NCI-H1417 (cell line): ENCODE measurements at regions not wholly inside any gene's neighbourhood (a gene's known extent, or its start where the extent isn't known, plus 50 kb on each side); places are given as distances from the start of the nearest gene placed in this dataset.

Experiments
- DNase-seq, 3 experiments: peaks; one replicate each; lab custom pipeline; 2025; lab: John Stamatoyannopoulos, UW

DNA sequence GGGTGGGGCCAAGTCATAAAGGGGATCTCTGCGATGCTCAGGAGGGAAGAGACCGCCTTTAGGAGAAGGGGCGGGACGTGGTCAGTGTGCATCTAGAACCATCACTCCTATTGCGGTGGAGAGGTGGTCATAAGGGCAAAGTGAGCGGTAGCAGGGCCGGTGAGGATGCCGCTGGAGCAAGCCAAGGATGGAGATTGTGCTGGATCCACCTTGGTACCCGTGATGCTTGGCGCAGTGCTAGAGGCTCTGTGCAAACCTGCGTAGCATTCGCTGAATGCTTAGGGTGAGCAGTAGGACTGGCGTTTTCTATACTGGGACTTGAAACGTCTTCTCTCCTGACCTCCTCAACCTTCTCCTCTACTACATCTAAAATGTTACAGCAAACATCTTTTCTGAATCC, 294.2 kb downstream of the FGF9 start:
- DNase-seq = no peak

- no peak for DNase-seq
Observed at GRCh38 chr13:21966014-21966413, 295.1 kb downstream of the FGF9 start.

DNA sequence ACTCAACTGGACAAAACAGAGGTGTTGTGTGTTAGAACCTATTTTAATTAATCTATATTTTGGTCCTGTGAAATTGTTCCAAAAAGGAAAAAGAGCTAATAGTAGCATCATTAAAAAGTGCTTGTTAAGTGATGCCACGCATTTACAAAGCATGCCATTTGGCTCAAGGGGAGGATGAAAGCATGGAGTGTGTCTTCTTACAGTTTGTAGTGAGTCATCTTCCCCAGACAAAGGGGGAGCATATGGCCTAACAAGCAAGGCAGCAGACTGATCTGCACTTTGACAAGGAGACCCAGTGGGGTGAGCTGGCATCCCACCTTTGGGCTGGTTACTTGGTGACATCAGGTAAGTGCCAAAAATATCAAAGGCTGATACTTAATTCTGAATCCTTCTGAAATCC, 297.0 kb downstream of the FGF9 start:
- no peak for DNase-seq

- DNase-seq = no peak
Observed at GRCh38 chr13:21970172-21970571, 299.3 kb downstream of the FGF9 start.

- no peak for DNase-seq
Observed at GRCh38 chr13:21970918-21971317, 300.0 kb downstream of the FGF9 start.

DNA sequence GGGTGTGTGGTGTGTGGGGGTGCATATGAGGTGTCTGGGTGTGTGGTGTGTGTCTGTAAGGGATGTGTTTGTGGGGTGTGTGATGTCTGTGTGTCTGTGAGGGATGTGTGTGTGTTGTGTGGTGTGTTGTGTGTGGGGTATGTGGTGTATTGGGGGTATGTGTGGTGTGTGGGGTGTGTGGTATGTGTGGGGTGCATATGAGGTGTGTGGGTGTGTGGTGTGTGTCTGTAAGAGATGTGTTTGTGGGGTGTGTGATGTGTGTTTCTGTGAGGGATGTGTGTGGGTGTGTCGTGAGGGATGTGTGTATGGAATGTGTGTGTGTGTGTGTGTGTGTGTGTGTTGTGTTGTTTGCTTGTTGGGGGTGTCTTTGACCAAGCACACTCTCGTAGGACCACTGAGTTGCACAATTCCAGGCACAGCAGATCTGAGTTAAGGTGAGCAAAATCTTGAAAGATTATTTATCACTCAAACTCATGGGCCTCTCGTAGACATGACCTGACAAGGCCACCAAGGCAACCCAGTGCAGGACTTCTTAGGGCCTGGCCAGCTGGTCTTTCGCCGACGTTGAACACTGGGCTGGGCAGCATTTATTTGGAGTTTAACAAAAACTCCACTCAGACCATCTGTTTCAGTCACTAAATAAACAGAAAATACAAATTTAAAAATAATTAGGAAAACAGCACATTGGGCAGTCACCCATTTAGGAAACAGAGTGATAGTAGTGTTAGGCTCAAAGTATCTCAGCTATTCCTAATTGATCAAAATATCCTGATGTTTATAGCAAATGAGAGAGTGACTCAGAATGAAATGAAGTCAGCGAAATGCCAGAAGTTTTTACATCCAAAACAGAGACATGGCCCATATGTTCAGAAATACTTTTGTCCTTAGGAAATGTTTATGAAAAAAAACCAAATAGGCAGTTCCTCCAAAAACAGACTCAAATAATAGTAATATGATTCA, 301.1 kb downstream of the FGF9 start:
- DNase-seq = no peak

DNA sequence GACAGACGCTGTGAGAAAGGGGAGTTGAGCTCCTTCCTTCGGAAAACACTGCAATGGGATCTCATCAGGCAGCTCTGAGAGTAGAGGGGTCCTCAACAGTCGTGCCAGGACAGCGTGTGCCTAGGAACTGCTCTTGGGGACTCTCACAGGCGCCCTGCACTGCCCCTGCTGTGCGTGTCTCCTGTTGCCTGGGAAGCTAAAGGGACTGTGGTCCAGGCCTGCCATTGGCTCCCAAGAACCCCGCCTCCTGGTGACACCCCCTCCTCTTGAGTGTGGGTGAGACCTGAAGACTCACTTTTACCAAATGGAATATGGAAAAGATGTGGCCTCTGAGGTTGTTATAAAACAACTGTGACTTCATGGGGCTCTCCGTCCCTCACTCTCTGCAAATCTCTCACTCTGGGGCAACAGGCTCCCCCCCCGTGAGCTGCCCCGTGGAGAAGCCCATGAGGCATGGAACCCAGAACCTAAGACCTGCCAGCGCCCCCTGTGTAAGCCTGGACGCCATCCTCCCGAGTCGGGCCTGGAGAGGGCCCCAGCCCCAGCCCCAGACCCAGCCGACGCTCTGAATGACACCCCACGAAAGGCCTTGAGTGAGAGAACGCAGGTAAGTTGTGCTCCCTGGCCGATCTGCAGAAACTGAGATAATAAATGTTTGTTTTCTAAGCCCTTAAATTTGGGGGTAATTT, 302.7 kb downstream of the FGF9 start:
- no peak for DNase-seq

DNA sequence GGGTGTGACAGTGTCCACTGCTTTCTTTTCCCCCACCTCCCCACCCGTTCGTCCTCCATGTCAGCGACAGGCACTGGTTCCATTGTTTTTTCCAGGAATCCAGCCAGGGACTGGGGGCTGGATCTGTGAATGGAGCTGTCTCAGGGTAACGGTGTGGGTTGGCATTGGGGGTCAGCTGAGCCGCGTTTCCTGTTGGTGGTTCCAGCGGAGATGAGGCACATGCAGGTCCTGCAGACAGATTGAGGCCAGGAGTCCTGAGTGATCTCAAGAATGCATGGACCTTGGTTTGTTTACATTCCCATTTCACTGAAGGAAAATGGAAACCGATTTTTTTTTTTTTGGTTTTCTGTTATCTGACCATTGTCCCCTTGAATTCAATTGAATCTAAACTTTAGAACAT, 303.9 kb downstream of the FGF9 start:
- DNase-seq = no peak

DNA sequence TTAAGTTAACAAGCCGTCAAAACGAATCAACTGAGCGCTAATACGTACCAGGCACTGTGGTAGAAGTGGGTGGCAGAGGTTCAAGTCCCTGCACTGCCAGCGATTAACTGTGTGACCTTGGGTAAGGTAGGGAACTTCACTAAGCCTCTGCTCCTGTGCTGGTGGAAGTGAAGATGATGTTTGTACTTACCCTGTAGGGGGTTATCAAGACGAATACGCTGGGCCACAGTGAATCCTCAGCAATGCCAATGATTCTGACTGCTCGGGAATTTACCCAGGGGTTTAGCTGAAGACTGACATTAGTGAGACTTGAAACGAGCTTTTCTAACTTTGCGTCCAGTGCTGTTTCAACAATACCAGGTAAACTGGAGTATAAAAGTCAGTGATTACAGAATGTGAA, 305.3 kb downstream of the FGF9 start:
- DNase-seq = no peak

DNA sequence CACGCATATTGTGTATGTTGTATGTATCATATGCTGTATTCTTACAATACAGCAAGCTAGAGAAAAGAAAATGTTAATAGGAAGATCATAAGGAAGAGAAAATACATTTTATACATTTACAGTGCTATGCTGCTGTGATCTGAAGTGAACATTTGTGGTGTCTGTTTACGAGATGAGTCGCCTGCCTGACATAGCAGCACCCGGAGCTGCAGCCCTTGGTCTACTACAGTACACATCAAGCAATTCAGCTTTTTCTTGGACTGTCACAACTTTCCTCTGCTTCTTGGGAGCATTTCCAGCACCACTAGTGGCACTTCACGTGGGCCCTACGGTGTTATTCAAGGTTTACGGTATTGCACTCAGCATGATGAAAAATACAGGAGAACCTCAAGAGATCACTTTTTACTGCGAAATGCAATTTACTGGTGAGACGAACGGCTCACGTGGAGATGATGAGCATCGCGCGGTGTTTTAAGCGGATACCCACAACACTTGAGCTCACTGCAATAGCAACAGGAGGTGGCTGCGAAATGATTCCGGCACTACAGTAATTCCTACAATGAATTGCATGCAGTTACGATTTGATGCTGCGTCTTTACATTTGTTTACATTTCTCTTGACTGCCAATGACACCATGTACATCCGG, 308.4 kb downstream of the FGF9 start:
- DNase-seq = peak in 2 of 3 experiments; percentile 2 to 68

DNA sequence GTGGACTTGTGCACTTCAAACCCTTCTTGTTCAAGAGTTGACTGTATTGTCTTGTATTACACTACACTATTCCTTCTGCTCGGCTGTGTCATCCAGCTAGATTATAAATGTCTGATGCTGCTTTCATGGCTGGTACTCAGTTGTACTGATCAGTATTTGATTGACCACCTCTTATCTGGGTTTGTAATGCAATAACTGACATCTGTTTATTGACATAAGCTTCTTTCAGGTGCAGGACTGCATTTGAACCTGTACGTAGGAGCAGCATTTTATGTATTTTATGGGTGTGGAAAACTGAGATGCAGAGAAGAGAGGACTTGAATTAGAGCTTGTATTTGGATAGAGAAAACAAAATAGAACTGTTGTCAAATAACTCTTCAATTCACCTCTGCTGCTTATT, 309.2 kb downstream of the FGF9 start:
- DNase-seq = no peak

GRCh38 chr13:21984156-21984555, 313.3 kb downstream of the FGF9 start:
- DNase-seq = no peak

GRCh38 chr13:21986602-21987001, 315.7 kb downstream of the FGF9 start:
- DNase-seq = no peak

DNA sequence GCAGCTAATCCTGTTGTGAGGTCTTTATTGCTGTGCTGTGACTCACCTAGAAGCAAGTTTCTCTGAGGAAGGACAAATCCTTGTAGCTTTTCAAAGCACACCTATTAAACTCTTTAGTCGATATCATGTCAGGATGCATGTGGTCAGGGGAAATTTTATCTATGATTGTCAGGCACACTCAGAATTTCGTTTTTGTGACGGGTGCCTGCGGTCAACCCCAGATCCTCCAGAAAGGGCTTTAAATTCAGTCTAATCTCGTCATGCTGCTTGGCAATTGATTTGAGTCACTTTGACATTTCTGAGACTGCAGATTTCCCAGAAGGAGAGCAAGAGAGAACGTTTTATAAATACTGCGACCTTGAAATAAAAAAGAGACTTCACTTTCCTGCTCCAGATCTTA, 316.9 kb downstream of the FGF9 start:
- DNase-seq = no peak

- DNase-seq = no peak
Observed at GRCh38 chr13:21988624-21989023, 317.8 kb downstream of the FGF9 start.

GRCh38 chr13:21996049-21996448, 325.2 kb downstream of the FGF9 start:
- DNase-seq = no peak

DNA sequence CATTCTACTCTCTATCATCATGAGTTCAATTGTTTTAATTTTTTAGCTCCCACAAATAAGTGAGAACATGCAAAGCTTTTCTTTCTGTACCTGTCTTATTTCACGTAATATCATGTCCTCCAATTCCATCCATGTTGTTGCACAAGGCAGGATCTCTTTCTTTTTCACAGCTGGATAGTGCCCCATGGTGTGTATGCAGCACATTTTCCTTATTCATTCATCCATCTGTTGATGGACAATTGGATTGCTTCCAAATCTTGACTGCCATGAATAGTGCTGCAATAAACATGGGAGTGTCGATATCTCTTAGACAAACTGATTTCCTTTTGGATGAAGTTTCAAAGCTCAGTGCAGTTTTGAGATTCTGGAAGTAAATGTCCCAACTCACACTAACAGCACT, 326.9 kb downstream of the FGF9 start:
- peak in 2 of 3 experiments; percentile 3 to 13 for DNase-seq

GRCh38 chr13:21998279-21998990, 327.6 kb downstream of the FGF9 start:
- DNase-seq = peak in 1 of 3 experiments; percentile 2

GRCh38 chr13:21999666-22000065, 328.8 kb downstream of the FGF9 start:
- no peak for DNase-seq

DNA sequence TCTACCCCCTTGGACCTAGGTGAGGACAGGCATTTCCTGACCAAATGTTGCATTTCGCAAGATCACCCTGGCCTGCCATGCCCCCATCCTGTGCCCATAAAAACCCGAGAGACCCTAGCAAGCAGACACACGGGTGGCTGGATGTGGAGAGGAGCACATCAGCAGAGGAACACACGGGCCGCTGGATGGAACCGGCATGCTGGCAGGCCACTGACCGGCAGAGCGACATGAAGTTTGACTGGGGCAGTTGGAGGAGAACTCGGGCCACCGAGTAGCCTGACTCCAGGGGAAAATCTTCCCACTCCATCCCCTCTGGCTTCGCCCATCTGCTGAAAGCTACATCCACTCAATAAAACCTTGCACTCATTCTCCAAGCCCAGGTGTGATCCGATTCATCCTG, 329.3 kb downstream of the FGF9 start:
- no peak for DNase-seq

DNA sequence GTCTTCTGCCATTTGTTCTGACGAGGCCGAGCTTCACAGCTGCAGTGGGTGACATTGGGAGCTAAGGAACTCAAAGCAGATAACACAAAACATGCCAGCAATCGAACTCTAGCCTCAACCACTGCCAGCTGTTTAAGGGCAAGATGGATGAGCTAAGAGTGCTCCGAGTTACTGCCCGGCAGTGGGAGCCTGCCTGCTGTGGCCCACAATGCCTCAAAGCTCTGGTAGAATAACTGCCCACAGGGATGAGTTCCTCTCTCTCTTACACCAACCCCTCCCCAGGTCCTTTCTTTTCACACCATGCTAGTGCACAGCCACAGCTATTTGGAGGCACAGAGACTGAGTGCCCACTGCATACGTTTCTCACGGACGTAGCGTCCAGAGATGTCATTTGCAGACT, 330.5 kb downstream of the FGF9 start:
- no peak for DNase-seq

- DNase-seq = no peak
Observed at GRCh38 chr13:22002893-22003292, 332.0 kb downstream of the FGF9 start.
